GM19328 (cell line): ENCODE measurements at regions not wholly inside any gene's neighbourhood (a gene's known extent, or its start where the extent isn't known, plus 50 kb on each side); places are given as distances from the start of the nearest gene placed in this dataset.

Source experiments
- ATAC-seq: cut with Tn5 transposase; IDR thresholded peaks from one replicate; pipeline ENCODE4 v1.9.1; 2021; ENCODE audit warnings: mild to moderate bottlenecking, moderate library complexity; ENCODE audit not compliant: unreplicated experiment

DNA sequence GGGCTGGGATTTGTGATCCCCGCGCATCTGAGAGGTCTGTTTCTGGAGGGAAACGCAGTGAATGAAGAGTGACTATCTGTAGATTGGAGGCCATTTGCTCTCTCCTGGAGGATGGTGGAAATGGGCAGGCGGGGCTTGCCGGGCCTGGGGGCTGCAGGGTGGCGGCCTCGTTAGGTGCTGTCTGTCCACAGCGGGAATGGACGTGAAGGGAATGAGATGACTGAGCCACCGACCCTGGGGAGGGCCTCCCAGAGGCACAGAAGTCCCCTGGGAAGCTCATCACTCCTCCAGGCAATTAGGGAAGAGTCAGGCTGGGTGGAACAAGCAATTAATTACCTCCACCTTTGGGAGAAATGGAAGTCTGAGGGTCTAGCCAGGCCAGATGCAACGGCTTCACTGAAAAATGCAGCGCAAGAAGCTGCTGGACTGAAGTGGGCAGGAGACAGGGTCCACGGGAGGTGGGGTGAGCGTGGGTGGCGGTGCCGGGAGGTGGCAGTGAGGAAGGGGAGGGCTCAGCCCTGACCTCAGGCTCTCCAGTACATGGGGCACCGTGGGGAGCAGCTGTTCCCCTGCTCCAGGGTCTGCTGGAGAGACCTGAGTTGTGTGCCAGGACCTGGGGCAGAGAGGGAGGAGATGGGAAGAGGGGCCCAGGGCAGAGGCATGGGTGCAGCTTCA is 524.5 kb downstream of the BRD1 start:
- no peak for ATAC-seq

DNA sequence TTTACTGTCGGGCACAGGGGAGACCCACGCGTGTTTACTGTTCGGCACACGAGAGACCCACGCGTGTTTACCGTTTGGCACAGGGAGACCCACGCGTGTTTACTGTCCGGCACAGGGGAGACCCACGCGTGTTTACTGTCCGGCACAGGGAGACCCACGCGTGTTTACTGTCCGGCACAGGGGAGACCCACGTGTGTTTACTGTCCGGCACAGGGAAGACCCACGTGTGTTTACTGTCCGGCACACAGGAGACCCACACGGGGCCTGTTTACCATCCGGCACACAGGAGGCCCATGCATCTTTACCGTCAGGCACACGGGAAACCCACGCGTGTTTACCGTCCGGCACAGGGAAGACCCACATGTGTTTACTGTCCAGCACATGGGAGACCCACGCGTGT is 525.1 kb downstream of the BRD1 start:
- ATAC-seq, result no peak

DNA sequence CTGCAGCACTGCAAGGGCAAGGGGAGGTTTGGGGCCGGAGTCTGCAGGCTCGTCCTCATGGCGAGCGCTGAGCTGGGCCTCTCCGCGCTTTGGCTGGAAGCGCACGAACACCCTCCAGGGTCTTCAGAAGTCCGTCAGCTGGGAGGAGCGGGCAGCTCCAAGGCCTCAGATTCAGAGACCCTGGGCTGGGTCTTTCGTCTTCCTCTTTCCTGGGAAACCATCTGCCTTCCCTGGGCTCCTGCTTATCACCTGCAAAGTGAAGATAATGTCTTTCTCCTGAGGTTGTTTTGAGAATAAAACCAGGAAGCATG is 525.6 kb downstream of the BRD1 start:
- no peak for ATAC-seq

DNA sequence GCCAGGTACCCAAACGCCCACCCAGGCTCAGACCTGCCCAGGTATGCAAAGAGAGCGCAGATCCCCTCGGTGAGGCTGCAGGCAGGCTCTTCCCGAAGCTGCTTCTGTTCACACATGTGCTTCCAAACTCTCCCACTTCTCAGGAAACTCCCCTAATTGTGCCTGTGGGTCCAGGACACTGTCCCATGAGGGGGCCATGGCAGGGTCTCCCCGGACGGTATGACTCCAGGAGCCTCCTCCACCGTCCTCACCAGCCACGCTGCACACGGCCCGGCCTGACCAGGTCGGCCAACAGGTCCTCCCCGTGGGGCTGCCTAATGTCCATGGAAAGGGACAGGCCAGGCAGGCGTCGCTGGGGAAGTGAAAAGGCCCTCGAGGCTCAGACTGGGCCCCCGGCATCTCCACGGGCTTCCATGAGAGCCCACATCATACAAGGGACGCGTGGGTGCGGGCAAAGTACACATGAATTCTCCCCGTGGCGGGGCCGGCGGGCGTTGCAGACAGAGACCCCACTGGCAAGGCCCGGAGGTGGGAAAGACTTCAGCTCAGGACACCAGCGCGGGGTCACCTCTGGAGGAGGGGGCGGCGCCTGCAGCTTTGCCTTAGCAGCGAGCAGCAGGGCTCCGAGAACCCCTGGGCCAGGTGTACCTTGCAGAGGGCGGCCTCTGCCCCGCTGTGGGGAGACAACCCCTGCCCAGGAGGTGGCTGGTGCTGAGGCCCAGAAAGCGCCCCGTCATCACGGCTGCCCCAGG is 526.1 kb downstream of the BRD1 start:
- no peak for ATAC-seq

DNA sequence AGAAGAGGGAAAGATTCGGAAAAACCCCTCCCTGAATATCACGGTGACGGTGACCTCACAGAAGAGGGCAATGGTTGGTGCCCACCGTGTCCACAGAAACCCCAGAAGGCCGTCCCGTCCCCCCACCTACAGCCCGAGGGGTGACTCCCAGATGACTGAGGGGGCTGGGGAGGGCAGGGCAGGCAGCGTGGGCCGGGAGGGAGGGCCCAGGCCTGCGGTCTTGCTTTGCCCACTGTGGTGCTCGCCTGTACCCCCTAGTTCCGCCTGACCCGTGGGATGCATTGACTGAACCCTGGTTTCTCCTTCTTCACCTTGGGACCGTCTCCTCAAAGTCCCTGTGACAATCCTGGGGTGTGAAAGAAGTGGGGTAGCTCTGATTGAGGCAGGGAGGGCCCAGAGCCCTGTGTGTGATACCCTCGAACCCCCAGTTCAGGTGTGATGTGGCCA is 526.7 kb downstream of the BRD1 start:
- ATAC-seq, result no peak

DNA sequence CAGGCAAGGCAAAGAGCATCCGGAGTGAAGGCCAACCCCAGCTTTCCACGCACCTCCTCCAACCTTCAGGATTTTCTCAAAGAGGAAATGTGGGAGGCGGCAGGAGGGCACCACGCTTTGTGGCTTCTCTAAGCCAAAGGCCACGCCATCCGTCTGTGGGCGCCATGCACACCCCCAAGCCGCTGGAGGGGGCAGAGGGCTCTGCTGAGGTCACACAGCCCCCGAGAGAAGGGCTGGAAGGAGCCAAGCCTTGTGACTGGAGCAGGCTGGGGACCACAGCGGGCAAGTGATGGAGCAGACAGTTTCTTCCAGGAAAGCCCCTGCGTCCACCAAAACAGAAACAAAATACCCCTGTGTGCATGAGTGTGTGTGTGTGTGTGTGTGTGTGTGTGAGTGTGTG is 527.4 kb downstream of the BRD1 start:
- ATAC-seq, result no peak

DNA sequence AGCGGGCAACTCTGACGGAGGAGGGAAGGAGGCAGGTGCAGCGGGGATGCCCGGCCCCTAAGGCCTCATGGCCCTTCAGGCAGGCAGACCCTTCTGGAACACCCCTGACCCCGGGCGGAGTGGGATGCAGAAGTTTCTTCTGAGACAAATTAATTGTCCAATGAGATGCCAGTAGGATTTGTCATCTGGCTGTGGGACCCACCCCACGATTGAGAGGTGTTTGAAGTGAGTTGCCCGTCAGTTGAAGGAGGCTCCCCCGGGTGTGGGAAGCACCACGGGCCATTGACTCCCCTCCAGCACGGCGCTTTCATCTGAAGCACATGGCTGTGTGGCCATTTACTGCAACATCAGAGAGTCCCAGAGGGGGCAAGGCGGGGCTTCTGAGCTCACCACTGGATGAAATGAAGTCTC is 527.8 kb downstream of the BRD1 start:
- no peak for ATAC-seq

DNA sequence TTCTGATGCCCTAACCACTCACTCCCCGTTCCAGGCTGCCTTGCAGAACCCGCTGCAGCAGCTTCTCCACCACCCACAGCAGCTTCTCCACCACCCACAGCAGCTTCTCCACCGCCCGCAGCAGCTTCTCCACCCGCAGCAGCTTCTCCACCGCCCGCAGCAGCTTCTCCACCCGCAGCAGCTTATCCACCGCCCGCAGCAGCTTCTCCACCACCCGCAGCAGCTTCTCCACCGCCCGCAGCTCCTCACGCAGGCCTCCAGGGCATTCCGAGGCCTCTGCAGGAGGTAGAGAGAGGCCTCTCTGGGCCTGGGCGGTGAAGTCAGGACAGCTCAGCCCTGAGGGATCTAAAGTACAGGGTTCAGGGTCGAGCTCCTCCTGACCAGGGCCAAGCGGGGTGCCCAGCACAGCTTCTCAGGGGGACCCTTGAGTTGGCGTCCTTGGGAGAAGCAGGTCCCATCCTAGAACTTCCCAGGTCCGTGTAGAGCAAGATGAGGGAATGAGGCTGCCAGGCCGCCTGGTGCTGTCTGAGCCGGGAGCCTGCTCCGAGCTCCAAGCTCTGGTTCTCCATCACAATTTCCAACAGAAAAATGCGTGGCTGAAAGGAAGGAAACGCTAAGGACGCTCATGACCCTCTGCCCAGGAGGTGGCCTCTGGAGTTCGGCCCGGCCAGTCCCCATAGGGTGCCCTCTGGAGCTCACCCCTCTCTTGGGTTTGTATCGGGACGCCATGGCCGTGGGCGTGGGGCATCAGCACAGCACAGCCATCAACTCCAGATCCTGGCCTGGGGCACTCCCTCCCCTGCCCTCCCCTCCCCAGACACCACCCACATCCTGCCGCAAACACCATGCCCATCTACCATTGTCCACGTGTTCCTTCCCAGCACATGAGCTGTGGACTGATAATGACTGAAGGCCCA is 528.6 kb downstream of the BRD1 start:
- ATAC-seq, result no peak

DNA sequence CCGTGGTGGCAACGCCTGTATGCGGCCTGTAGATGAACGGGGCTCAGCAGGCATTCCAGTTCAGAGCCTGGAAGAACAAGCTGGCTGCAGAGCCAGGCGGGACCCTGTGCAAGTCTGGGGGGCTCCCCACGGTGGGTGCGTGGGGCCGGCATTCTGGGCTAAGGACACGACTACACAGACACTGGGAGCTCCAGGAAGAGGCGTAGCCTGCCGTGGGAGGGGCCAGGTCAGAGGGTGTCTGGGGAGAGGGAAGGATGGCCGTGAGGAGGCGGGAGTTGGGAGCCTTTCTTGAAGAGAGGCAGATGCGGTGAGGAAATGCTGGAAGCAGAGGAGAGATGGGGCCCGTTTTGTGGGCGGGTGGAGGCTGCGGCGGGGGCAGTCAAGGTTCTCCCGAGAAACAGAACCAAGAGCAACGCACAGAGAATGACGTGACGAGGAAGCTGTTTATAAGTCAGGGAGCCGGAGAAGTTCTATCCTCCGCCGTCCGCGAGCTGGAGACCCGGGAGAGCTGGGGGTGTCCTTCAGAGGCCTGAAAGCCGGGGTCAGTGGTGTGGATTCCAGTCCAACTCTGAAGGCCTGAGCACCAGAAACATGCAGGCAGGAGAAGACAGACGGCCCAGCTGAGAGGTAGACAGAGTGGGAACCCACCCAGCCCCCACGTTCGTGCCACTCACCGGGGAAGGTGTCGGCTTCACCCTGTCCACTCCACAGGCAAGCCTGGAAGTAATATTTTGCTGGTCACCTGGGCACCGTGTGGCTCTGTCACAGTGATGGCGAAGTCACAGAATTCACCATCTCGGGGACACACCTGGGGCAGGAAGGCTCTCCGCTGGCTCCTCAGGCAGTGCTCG is 529.6 kb downstream of the BRD1 start:
- no peak for ATAC-seq

DNA sequence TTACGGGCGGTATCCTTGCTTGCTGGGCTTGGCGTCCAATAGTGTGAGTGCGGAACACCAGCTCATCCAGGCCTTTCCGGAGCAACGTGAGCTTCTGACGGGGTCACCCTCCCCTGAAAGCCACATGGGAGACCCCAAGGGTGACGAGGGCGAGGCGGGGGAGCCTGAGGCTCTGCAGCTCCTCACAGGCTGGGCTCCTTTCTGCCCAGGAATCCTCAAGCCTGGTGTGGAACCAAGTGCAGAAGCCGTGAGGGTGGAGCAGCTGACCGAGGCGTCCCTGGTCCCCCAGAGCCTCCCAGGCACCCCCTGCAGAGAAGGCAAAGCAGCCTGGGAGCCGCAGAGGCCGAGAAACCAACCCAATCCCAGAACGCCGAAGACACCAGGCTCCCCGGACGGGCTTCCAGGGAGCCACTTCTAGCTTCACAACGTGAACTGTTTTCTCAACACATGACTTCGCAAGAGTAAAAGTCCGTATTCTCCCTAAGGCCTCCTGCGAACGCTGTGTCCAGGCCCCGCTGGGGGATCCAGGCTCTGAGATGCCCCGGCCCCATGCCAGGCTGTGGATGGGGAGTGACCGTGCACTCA is 530.3 kb downstream of the BRD1 start:
- no peak for ATAC-seq

DNA sequence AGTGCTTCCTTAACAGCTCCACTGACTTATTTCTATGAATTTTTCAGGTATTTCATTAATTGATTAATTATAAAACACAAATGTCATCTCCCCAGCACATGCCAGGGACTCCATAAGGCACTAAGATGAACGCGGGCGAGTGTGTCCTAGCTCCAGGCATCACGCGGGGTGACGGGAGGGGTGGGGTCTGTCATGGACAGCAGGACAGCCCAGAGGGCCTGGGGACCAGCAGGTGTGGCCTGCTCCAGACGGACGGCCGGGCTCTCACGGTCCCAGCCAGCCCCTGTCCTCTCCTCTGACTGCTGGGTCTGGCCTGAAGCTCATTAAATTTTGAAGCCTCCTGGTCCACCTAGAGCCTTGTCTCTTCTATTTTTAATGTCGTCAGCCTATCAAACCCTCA is 531.1 kb downstream of the BRD1 start:
- no peak for ATAC-seq

DNA sequence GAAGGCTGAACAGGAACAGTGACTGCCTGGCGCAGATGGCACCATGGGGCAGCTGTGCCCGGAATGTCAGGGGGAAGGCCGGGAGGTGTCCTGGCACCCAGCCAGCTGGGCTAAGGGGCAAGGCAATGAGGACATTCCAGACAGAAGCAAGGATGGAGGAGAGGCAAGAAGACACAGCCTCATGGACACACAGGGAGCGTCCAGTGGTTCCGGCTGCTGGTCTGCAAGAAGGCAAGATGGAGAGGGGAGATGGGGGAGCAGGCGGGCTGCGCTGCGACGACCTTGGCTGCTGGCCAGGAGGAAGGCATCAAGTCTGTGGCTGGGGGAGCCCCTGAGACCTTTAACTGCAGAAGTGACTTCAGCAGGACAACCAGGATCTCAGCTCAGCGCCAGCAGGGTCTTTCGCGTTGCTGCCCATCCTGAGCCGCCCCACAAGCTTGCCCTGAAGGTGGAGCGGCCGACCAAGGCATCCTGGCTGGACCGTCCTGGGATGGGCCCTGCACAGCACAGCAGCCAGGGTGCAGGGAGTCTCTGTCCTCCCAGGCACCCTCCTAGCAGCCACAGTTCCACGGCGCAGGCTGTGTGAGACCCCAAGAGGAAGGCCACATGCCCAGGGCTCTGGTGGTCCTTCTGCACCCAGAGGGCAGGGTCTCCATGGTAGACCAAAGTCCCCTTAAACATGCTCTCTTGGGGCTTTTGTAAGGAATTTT is 531.7 kb downstream of the BRD1 start:
- no peak for ATAC-seq

DNA sequence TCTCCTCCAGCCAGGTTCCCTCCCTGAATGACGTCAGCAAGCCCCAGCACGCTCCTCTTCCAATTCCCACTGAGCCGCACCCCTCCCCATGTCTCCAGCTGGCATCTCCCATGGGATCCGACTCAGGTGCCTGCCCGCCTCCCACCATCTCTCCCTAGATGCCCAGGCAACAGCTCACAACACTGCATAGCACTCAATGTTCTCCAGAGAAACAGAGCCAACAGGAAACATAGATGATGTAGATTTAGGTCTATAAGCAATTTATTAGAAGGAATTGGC is 532.3 kb downstream of the BRD1 start:
- ATAC-seq, result no peak

DNA sequence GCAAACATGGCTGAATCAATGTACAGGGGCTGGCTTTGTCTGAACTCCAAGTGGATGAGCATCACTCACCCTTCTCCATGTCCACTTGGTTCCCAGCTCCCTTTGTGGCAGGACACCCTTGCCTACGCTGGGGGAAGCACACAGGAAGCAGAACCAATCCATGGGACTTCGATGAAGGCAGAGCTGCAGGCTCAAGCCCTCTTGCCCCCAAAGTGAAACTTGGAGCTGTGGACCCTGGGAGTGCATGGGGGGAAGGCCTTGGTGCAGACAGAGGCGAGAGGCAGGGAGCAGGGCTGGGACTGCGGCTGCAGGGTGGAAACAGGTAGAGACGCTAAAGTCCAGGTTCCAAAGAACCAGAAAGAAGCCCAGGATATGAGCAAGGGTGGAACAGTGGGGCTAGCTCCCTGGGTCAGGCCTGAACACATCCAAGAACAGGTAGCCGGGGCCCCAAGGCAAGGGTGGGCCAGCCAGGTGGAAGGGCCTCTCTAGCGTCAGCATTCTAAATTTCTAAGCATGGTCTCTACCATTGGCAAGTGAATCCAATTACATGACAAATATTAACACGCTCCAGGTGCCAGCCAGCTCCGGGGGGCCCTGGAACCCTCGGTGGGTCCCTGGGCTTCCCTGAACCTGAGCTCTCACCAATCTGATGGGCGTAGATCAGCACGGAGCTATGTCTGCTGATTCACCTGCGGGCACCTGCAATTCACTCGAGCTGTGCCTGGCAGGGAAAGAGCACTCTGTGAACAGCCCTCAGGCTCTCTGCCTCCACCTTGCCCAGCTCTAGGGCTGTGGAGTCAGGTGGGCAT is 532.8 kb downstream of the BRD1 start:
- ATAC-seq, result no peak

DNA sequence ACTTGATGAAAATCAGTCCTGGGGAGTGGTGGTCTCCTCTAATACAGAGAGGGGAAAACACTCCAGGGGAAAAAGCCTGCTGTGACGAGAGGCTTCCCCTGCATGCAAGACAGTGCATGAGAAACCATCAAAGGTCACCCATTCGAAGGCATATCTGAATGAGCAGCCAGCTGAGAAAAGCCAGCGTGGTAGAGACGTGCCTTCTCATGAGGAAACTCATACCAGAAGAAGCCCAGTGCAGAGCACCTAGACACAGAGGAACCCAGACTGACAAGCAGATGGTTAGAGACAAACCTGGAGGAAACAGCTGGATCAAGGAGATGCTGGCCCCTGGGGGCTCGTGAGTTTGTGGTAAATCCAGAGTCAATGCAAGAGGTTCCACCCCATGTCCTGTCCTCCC is 534.8 kb downstream of the BRD1 start:
- no peak for ATAC-seq

DNA sequence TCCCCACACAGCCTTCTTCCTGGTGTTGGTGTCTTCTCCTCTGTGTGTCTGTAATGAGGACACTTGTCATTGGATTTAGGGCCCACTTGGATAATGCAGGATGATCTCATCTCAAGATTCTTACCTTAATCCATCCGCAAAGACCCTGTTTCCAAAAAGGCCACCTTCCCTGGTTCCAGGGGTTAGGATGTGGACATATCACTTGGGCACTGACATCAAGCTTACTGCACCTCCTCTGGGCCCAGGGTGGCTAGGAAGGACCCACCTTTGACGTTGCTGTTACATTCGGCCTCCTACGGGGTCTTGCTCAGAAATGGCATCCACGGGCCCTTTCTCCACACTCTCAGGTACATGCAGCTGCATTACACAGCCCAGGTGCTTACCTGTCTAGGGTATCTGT is 535.9 kb downstream of the BRD1 start:
- no peak for ATAC-seq

DNA sequence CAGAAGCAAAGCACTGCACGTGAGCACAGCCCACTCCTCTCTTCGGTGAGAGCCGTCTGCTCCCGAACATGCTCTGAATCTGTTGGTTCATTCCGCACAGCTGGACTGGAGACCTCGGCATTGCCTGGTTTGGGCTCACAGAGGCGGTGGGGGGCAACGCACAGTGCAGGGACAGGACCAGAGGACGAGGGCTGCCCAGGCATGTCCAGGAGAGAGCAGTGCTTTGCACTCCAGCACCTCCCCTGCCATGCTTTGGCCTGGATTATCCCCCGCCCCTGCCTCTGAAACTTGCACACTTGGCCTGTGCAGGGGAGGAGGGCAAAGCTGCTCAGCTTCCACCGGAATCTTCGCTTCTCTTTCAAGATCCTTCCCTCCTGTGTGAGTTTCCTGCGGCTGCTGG is 536.5 kb downstream of the BRD1 start:
- no peak for ATAC-seq

DNA sequence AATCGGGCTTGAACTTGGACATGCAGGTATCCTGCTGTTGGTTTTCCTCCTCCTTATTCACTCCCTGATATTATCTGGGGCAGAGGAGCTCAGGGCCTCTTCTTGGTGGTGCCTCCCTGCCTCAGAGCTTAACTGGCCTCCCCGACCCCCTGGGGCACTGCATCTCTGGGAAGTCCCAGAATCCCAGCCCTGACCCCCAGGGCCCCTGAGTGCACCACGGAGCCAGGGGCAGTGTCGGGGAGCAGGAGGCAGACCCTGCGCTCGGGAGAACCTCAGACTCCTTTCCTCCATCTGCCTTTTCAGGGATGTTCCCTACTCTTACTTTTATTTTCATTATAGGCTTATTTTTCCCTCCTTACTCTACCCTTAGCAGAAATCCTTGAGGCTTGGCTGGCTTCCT is 537.0 kb downstream of the BRD1 start:
- no peak for ATAC-seq
